SK-N-SH (cell line): ENCODE measurements at regions not wholly inside any gene's neighbourhood (a gene's known extent, or its start where the extent isn't known, plus 50 kb on each side); places are given as distances from the start of the nearest gene placed in this dataset.

Experiments
- CTCF ChIP-seq: fragments of 200-600 bp; sonication (generic); IDR thresholded peaks from 2 replicates; pipeline ENCODE4 v1.6.1; 2017; ENCODE audit warnings: antibody characterized with exemption, mild to moderate bottlenecking, moderate library complexity
- FOXJ3 ChIP-seq: sonication (generic); formaldehyde crosslinking; IDR thresholded peaks from 2 replicates; pipeline ENCODE4 v1.5.1; 2020; ENCODE audit warnings: mild to moderate bottlenecking, missing genetic modification reagents
- SIN3A ChIP-seq: IDR thresholded peaks from 2 replicates; pipeline ENCODE4 v1.6.1; 2012; ENCODE audit warnings: low read depth, mild to moderate bottlenecking, low read length, moderate library complexity, borderline replicate concordance
- TAF1 ChIP-seq: IDR thresholded peaks from 2 replicates; pipeline ENCODE4 v1.6.1; 2012; ENCODE audit warnings: low read depth, mild to moderate bottlenecking, low read length, moderate library complexity, borderline replicate concordance
- TEAD4 ChIP-seq: IDR thresholded peaks from 2 replicates; pipeline ENCODE4 v1.4.0; 2012; ENCODE audit warnings: mild to moderate bottlenecking, borderline replicate concordance; ENCODE audit not compliant: insufficient read depth
- ZBTB33 ChIP-seq: IDR thresholded peaks from 2 replicates; pipeline ENCODE4 v1.4.0; 2012; ENCODE audit warnings: low read depth, borderline replicate concordance

- TF ChIP-seq TEAD4 = no peak
- TF ChIP-seq ZBTB33 = no peak
- no peak for TF ChIP-seq TAF1
- no peak for TF ChIP-seq CTCF
- no peak for TF ChIP-seq SIN3A
- no peak for TF ChIP-seq FOXJ3 (CRISPR knock-in tag)
These were observed 330.7 kb upstream of the ASIC2 start for GRCh38 chr17:33623841-33624240.
